PC-3 (cell line): ENCODE measurements at regions not wholly inside any gene's neighbourhood (a gene's known extent, or its start where the extent isn't known, plus 50 kb on each side); places are given as distances from the start of the nearest gene placed in this dataset.

Experiments used
- ATAC-seq: fragments of 200-7000 bp; cut with Tn5 transposase; 2 replicates; pipeline ENCODE4 v1.9.1; 2020; ENCODE audit warnings: mild to moderate bottlenecking, moderate library complexity
- BruUV-seq: library from RNA; stranded (reverse); fragments of 400-500 nt; replicated peaks from 2 replicates; lab custom pipeline; 2021; lab: Mats Ljungman, UMichigan
- CTCF ChIA-PET: fragments of 300-600 bp; sonication (Branson Sonifier 250); formaldehyde crosslinking; loops from one replicate; lab custom pipeline; 2022; ENCODE audit warnings: antibody characterized with exemption; lab: Charles Lee
- POLR2A ChIA-PET: fragments of 300-600 bp; sonication (Branson Sonifier 250); formaldehyde crosslinking; loops from one replicate; lab custom pipeline; 2022; ENCODE audit warnings: antibody characterized with exemption; ENCODE audit not compliant: unreplicated experiment; lab: Charles Lee
- DNase-seq: peaks from one replicate; pipeline ENCODE4 v3.0.0-alpha.2; 2015
- H2AFZ ChIP-seq: fragments of 300-600 bp; sonication (generic); 2 replicates; pipeline ENCODE4 v1.6.0; 2016; ENCODE audit warnings: antibody characterized with exemption, low read length
- H3F3A ChIP-seq: fragments of 300-600 bp; sonication (generic); one replicate; pipeline ENCODE4 v1.6.0; 2017; ENCODE audit warnings: antibody characterized with exemption, low read length, control low read depth, mild to moderate bottlenecking; ENCODE audit not compliant: unreplicated experiment
- H3K27ac ChIP-seq: fragments of 300-600 bp; sonication (generic); 2 replicates; pipeline ENCODE4 v1.5.1; 2016; ENCODE audit warnings: mild to moderate bottlenecking, low read length
- H3K27me3 ChIP-seq: fragments of 300-600 bp; sonication (generic); 2 replicates; pipeline ENCODE4 v1.6.1; 2016; ENCODE audit warnings: low read length, mixed read lengths
- H3K36me3 ChIP-seq: fragments of 300-600 bp; sonication (generic); 2 replicates; pipeline ENCODE4 v1.6.1; 2016; ENCODE audit warnings: low read depth, mixed run types, low read length, mixed read lengths
- H3K4me1 ChIP-seq: fragments of 300-600 bp; sonication (generic); 2 replicates; pipeline ENCODE4 v1.5.1; 2016; ENCODE audit warnings: low read length; ENCODE audit not compliant: insufficient read depth
- H3K4me2 ChIP-seq: fragments of 300-600 bp; sonication (generic); 2 replicates; pipeline ENCODE4 v1.6.0; 2016; ENCODE audit warnings: low read length
- H3K4me3 ChIP-seq: fragments of 300-600 bp; sonication (generic); 2 replicates; pipeline ENCODE4 v1.5.1; 2016; ENCODE audit warnings: mild to moderate bottlenecking, low read length, mixed read lengths
- H3K79me2 ChIP-seq: fragments of 300-600 bp; sonication (generic); 2 replicates; pipeline ENCODE4 v1.6.1; 2017; ENCODE audit warnings: low read length, mixed read lengths
- H3K9ac ChIP-seq: fragments of 300-600 bp; sonication (generic); 2 replicates; pipeline ENCODE4 v1.6.0; 2016; ENCODE audit warnings: mild to moderate bottlenecking, low read length
- H3K9me2 ChIP-seq: fragments of 300-600 bp; sonication (generic); replicated peaks from 2 replicates; pipeline ENCODE4 v1.6.1; 2016; ENCODE audit warnings: mixed run types, low read length, mixed read lengths
- H3K9me3 ChIP-seq: fragments of 300-600 bp; sonication (generic); 2 replicates; pipeline ENCODE4 v1.6.1; 2016; ENCODE audit warnings: low read length, mixed read lengths
- H4K20me1 ChIP-seq: fragments of 300-600 bp; sonication (generic); 2 replicates; pipeline ENCODE4 v1.6.1; 2016; ENCODE audit warnings: low read length, mixed read lengths
- EZH2 ChIP-seq: fragments of 300-600 bp; sonication (generic); IDR thresholded peaks from one replicate; pipeline ENCODE4 v1.6.1; 2017; ENCODE audit warnings: antibody characterized with exemption, mild to moderate bottlenecking, low read length; ENCODE audit not compliant: unreplicated experiment
- EZH2phosphoT487 ChIP-seq: fragments of 300-600 bp; sonication (generic); IDR thresholded peaks from 2 replicates; pipeline ENCODE4 v1.6.1; 2018; ENCODE audit warnings: mild to moderate bottlenecking, antibody characterized with exemption, low read length, borderline replicate concordance
- intact Hi-C: fragments of 100-400 bp; cut with micrococcal nuclease; formaldehyde crosslinking; loops from 2 replicates; pipeline ENCODE4 v1.9.0; 2023
- TF ChIP-seq, protein P1 (sequence below): fragments of 300-600 bp; sonication (generic); conservative IDR thresholded peaks from 2 replicates; pipeline ENCODE4 v1.5.1; 2017; ENCODE audit warnings: antibody characterized with exemption, low read depth, mild to moderate bottlenecking, low read length

DNA sequence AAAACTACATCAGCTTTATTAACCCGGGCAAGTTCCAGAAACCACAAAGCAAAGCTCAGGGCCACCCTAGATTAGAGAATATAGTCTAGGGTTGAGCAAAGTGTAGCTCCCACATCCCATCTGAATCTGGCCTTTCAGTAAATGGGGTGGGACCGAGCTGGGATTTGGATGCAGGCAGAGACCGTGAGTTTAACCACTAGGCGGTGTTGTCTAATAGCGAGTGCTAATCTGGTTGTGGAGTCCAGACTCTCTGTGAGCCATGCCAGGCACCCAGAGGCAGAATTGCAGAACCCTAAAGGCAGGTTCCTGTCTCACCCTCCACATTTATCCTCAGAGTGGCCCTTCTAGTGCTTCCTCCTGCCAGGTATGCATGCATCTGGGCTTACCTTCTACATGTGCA lies 435.9 kb downstream of the TSN start:
- CTCF ChIA-PET, result no interaction called here
- H3K27ac ChIP-seq, result no peak overlapping the region
- H3K9me3 ChIP-seq, result no peaks in the 10 kb centered on the region
- TF ChIP-seq, protein P1, sequence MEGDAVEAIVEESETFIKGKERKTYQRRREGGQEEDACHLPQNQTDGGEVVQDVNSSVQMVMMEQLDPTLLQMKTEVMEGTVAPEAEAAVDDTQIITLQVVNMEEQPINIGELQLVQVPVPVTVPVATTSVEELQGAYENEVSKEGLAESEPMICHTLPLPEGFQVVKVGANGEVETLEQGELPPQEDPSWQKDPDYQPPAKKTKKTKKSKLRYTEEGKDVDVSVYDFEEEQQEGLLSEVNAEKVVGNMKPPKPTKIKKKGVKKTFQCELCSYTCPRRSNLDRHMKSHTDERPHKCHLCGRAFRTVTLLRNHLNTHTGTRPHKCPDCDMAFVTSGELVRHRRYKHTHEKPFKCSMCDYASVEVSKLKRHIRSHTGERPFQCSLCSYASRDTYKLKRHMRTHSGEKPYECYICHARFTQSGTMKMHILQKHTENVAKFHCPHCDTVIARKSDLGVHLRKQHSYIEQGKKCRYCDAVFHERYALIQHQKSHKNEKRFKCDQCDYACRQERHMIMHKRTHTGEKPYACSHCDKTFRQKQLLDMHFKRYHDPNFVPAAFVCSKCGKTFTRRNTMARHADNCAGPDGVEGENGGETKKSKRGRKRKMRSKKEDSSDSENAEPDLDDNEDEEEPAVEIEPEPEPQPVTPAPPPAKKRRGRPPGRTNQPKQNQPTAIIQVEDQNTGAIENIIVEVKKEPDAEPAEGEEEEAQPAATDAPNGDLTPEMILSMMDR, result peak; percentile 85
- TF ChIP-seq EZH2 (no peak), EZH2phosphoT487 (no peak)
- peak; percentile 77 for DNase-seq
- no peaks in the 10 kb centered on the region for H3K27me3 ChIP-seq
- H3K4me3 ChIP-seq, result no peak overlapping the region
- H4K20me1 ChIP-seq, result no peaks in the 10 kb centered on the region
- no peaks in the 10 kb centered on the region for H3F3A ChIP-seq
- BruUV-seq, result no TSS peak
- H3K4me1 ChIP-seq, result peaks cover 10% of the 10 kb centered on the region; the same call in 1 of the 2 replicates
- no peak overlapping the region for H2AFZ ChIP-seq
- no peak overlapping the region for H3K9ac ChIP-seq
- POLR2A ChIA-PET, result no interaction called here
- ATAC-seq, result peak; percentile 97
- no peak overlapping the region for H3K4me2 ChIP-seq
- intact Hi-C loops, result loop anchor here (1.0 to 10.0 kb wide), 4 partner anchors 109 to 557 kb away; no protein-coding TSS in a partner anchor
- H3K9me2 ChIP-seq, result no peaks in the 10 kb centered on the region
- no peaks in the 10 kb centered on the region for H3K79me2 ChIP-seq
- no peaks in the 10 kb centered on the region for H3K36me3 ChIP-seq

DNA sequence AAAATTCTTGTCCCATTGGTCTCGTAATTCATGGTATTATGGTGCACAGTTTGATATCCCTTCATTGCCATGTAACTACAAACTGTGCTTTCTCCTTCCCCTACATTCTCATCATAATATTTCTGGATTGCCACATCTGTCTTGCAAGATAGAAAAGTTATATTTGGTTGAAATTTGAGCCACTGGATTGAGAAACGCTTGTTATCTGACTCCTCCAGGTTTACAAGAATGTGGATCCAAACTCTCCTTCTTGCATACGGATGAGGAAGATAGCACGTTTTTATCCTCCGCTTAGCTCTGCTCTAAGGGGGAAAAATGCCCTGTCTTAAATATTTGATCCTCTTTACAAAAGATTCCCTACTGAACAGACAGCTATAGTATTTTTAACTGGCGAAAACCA lies 438.2 kb downstream of the TSN start:
- Histone ChIP-seq H2AFZ (no peak overlapping the region), H3K4me1 (peaks cover 5% of the 10 kb centered on the region; the same call in 1 of the 2 replicates), H3F3A (no peaks in the 10 kb centered on the region), H3K79me2 (no peaks in the 10 kb centered on the region), H3K36me3 (no peaks in the 10 kb centered on the region), H3K4me2 (no peak overlapping the region), H3K27me3 (no peaks in the 10 kb centered on the region), H3K9ac (no peak overlapping the region), H3K9me3 (no peaks in the 10 kb centered on the region), H3K9me2 (no peaks in the 10 kb centered on the region), H3K27ac (no peak overlapping the region), H4K20me1 (no peaks in the 10 kb centered on the region), H3K4me3 (no peak overlapping the region)
- no peak for ATAC-seq
- ChIA-PET POLR2A (no interaction called here), CTCF (no interaction called here)
- no TSS peak for BruUV-seq
- intact Hi-C loops, result loop anchor here (10.0 kb wide), 1 partner anchor 219 kb away; no protein-coding TSS in a partner anchor
- peak; percentile 33 for DNase-seq
- TF ChIP-seq, protein P1, result no peak
- TF ChIP-seq EZH2phosphoT487, result no peak
- TF ChIP-seq EZH2, result no peak

DNA sequence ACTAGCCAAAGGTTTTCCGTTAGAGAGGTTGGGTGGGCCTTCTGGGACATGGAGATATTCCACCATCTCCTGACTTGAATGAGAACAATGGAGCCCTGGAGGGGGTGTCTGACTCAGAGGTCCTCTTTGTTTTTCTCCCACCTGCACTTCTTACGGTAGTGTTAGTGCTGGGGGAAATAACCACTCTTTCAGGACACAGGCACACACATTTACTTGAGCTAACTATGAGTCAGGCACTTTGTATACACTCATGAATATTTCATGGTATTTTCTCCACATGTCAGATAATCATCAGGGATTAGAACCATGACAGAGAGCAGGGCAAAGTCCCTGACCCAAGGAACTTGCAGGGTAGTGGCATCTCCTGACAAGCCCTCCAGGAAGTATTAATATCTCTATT lies 439.1 kb downstream of the TSN start:
- no peaks in the 10 kb centered on the region for H3K9me3 ChIP-seq
- POLR2A ChIA-PET, result no interaction called here
- BruUV-seq, result no TSS peak
- no peaks in the 10 kb centered on the region for H3F3A ChIP-seq
- ATAC-seq, result no peak
- intact Hi-C loops, result loop anchor here (10.0 kb wide), 1 partner anchor 220 kb away; no protein-coding TSS in a partner anchor
- H4K20me1 ChIP-seq, result no peaks in the 10 kb centered on the region
- H3K4me1 ChIP-seq, result peaks cover 5% of the 10 kb centered on the region; the same call in 1 of the 2 replicates
- H3K4me3 ChIP-seq, result no peak overlapping the region
- H3K36me3 ChIP-seq, result no peaks in the 10 kb centered on the region
- DNase-seq, result peak; percentile 36
- no peaks in the 10 kb centered on the region for H3K27me3 ChIP-seq
- H3K27ac ChIP-seq, result no peak overlapping the region
- no peak overlapping the region for H3K9ac ChIP-seq
- H3K9me2 ChIP-seq, result no peaks in the 10 kb centered on the region
- CTCF ChIA-PET, result no interaction called here
- no peak overlapping the region for H3K4me2 ChIP-seq
- H2AFZ ChIP-seq, result no peak overlapping the region
- no peaks in the 10 kb centered on the region for H3K79me2 ChIP-seq
- TF ChIP-seq, protein P1, result no peak
- TF ChIP-seq EZH2 (no peak), EZH2phosphoT487 (no peak)
